Ectodermal cell (in vitro differentiated cells): ENCODE measurements at regions not wholly inside any gene's neighbourhood (a gene's known extent, or its start where the extent isn't known, plus 50 kb on each side); places are given as distances from the start of the nearest gene placed in this dataset.

Experiments
- H3K27ac ChIP-seq: 2 replicates; pipeline ENCODE4 v1.7.0; 2013; ENCODE audit warnings: mild to moderate bottlenecking, low read depth, low read length; ENCODE audit not compliant: insufficient read depth, poor library complexity, severe bottlenecking
- H3K27me3 ChIP-seq: 2 replicates; pipeline ENCODE4 v1.7.0; 2013; ENCODE audit warnings: mild to moderate bottlenecking, low read length; ENCODE audit not compliant: insufficient read depth, control insufficient read depth, poor library complexity, severe bottlenecking
- H3K36me3 ChIP-seq: one replicate; pipeline ENCODE4 v1.7.0; 2013; ENCODE audit warnings: low read length; ENCODE audit not compliant: control insufficient read depth, insufficient read depth
- H3K4me1 ChIP-seq: one replicate; pipeline ENCODE4 v1.7.0; 2013; ENCODE audit warnings: low read length; ENCODE audit not compliant: control insufficient read depth, insufficient read depth
- H3K4me3 ChIP-seq: 2 replicates; pipeline ENCODE4 v1.7.0; 2013; ENCODE audit warnings: low read depth, low read length, control low read depth; ENCODE audit not compliant: insufficient read depth
- H3K9me3 ChIP-seq: 2 replicates; pipeline ENCODE4 v1.7.0; 2013; ENCODE audit warnings: mild to moderate bottlenecking, low read length, moderate library complexity; ENCODE audit not compliant: control insufficient read depth
- WGBS, 2 experiments: methylation state at CpG; one replicate each; pipeline ENCODE4 v1.1.7; 2013; ENCODE audit warnings: missing lambda C conversion rate in 2 of 2; 5-methylcytosine and 5-hydroxymethylcytosine counted together

DNA sequence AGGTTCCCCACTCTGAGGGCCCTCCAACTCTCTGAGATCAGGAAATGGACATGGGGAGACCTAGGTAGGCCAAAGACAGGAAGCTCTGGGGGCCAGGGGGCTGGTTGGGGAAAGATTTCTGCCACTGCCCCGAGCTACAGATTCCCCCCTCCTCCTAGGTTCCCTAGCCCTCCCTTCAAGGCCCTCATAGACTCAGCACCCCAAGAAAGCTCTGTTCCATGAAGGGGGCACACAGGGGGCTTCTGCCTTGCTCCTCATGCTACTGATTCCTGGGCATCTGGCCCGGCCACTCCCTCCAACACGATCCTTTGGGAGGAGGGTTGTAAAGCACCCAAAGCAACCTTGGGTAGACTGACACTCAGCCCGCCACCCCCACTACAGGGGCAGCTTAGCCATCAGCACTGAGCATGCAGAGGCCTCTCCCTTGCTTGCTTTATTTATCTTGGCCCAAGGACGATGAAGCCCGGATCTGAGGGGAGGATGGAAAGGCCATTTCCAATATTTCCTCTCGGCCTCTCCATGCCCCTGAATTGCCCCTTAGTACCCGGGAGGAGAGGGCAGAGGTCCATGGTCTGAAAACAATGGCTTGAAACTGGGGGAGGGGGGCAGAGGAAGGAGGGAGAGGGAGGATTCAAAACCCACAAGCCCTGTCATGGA is 146.7 kb downstream of the PJA1 start:
- H3K4me3 ChIP-seq = no peak overlapping the region
- H3K27me3 ChIP-seq = no peaks in the 10 kb centered on the region
- H3K27ac ChIP-seq = no peak overlapping the region
- no peaks in the 10 kb centered on the region for H3K9me3 ChIP-seq
- WGBS, 2 experiments = 93 to 95% methylated on average over 8 of the region's 8 CpGs
- no peaks in the 10 kb centered on the region for H3K4me1 ChIP-seq
- no peaks in the 10 kb centered on the region for H3K36me3 ChIP-seq

DNA sequence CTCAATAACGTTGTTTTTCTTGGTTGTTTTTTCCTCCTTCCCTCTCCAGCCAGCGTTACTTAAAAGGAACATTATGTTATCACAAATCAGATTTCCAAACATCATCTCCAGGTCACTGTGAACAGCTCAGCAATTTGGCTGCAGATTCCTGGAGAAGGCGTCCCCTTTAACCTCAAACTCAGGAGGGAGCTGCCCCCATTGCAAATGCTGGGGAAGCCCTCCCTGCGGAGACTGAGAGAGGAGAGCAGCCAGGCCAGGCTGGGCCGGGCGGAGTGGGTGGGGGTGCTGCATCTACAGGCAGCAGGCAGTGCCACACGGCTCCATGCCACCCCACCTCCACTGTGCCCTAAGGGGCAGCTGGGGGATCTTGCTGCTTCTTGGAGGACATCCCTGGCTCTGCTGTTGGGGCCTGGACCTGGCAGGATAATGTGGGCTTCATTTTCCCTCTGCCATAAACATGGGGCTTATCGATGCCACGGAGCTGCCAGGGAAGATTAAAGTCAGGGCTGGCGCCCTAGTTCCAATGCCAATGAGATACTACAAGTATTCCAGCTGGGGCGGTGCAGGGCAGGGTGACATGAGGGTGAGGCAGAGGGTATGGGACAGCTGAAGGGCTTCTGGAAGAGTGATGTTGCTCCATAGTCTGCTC is 148.8 kb downstream of the PJA1 start:
- no peaks in the 10 kb centered on the region for H3K9me3 ChIP-seq
- no peak overlapping the region for H3K27ac ChIP-seq
- no peaks in the 10 kb centered on the region for H3K36me3 ChIP-seq
- no peak overlapping the region for H3K4me3 ChIP-seq
- H3K27me3 ChIP-seq = no peaks in the 10 kb centered on the region
- no peaks in the 10 kb centered on the region for H3K4me1 ChIP-seq
- 68 to 77% methylated on average over 11 of the region's 11 CpGs for WGBS, 2 experiments

DNA sequence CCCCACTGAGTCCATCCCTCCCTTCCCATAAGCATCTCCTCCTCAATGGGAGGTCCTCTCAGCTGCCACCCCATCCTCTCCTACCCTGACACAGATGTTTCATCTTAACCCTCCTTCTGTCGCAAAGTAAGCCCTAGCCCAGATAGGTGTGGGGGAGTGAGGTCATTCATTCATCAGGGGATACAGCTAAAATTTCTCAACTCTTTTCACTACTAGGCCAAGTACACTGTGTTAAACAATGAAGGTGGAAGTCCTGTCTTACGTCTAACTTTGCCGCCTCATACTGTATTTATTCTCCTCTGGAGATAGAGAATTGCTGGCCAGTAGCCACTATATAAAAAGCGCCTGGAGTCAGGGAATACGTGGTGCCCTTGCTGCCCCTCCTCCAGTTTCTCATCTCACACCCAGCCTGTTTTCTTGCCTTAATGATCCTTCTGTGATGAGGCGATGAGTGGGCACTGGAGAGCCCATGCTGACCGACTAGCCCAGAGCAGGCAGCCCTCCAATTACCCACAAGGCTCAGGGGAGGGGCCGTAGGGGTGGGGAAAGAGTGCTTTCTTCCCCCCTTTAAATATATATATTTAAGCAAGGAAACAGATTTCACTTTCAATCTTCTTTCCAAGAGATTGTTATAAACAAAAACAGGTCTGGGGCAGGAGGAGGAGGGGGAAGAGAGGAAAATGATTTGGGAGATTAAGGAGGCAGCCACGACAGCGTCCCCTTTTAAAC is 149.5 kb downstream of the PJA1 start:
- WGBS, 2 experiments = 76 to 88% methylated on average over 6 to 7 of the region's 10 CpGs
- no peaks in the 10 kb centered on the region for H3K4me1 ChIP-seq
- no peaks in the 10 kb centered on the region for H3K27me3 ChIP-seq
- no peaks in the 10 kb centered on the region for H3K9me3 ChIP-seq
- H3K36me3 ChIP-seq = no peaks in the 10 kb centered on the region
- H3K4me3 ChIP-seq = no peak overlapping the region
- H3K27ac ChIP-seq = no peak overlapping the region

DNA sequence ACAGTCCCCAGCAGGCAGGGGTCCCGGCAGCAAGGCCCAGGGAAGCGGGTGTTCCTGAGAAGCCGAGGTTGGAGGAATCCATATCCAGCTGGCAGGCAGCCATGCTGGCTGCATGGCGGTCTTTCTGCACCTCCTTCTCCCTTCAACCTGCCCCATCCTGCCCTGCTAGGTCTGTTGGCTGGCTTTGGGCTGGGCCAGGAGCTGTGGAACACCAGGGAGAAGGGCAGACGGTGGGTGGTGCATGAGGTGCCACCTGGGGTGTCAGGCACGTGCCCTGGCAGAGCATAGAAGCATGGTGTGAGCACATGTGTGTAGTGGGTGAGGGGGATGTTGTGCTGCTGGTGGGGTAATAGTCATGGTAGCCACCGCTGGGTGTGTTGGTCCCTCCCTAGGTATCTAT is 150.1 kb downstream of the PJA1 start:
- no peaks in the 10 kb centered on the region for H3K27me3 ChIP-seq
- no peaks in the 10 kb centered on the region for H3K36me3 ChIP-seq
- no peak overlapping the region for H3K4me3 ChIP-seq
- no peaks in the 10 kb centered on the region for H3K9me3 ChIP-seq
- H3K27ac ChIP-seq = no peak overlapping the region
- WGBS, 2 experiments = 89 to 94% methylated on average over 6 to 7 of the region's 7 CpGs
- no peaks in the 10 kb centered on the region for H3K4me1 ChIP-seq

DNA sequence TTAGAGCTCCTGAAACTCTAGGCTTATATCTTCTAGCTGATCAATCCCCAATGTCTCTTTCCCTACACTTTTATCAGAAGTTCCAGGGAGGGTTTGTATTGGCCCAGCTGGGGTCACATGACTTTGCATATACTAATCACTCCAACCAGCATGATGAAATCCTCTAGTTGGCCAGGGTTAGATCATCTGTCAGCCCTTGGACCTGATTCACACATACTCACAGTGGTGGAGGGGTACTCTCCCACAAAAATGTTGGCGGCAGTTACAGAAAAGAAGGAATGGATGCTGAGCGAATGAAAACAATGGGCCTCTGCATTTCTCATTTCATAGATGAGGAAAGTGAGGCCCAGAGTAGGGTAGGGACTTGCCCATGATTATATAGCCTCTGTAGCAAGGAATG is 151.1 kb downstream of the PJA1 start:
- 94% methylated on average over 2 of the region's 2 CpGs for WGBS, 2 experiments
- no peak overlapping the region for H3K4me3 ChIP-seq

DNA sequence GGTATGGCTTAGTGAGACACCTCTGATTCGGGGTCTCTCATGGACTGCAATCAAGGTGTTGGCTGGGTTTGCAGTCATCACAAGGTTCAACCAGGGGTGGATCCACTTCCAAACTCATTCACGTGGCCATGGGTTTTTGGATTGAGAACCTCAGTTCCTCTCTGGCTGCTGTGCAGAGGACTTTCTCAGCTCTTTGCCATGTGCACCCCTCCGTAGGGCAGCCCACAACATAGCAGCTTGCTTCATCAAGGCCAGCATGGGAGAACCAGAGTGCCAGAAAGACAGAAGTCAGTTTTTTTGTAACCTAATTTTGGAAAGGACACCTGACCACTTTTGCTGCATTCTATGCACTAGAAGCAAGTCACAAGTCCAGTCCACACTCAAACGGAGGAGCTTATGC is 154.9 kb downstream of the PJA1 start:
- H3K4me1 ChIP-seq = no peaks in the 10 kb centered on the region
- no peaks in the 10 kb centered on the region for H3K9me3 ChIP-seq
- no peaks in the 10 kb centered on the region for H3K27me3 ChIP-seq
- 91 to 94% methylated on average over 4 of the region's 4 CpGs for WGBS, 2 experiments
- H3K4me3 ChIP-seq = no peak overlapping the region
- no peak overlapping the region for H3K27ac ChIP-seq
- no peaks in the 10 kb centered on the region for H3K36me3 ChIP-seq

More for the DNA sequence above, 151.1 kb downstream of the PJA1 start:
- Histone ChIP-seq H3K4me1 (no peaks in the 10 kb centered on the region), H3K27me3 (no peaks in the 10 kb centered on the region), H3K36me3 (no peaks in the 10 kb centered on the region), H3K9me3 (no peaks in the 10 kb centered on the region), H3K27ac (no peak overlapping the region)

DNA sequence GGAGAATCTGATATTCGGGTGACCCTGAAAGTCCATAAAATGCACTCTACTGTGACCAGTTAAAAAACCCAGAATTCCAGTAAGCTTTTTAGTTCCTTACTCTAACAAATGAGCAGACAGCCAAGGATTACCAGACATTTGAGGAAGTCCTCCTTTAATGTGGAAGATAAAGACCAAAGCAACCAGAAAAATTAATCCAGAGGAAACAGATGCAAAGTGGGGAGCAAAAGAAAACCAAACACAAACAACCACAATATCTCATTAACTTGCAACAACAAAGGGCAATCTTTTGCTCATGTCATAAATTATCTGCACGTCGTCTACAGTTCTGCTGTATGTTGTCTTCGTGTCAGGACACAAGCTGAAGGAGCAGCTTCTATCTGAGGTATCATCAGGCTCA is 164.4 kb downstream of the PJA1 start:
- Histone ChIP-seq H3K27ac (no peak overlapping the region), H3K9me3 (no peaks in the 10 kb centered on the region), H3K27me3 (no peaks in the 10 kb centered on the region), H3K36me3 (no peaks in the 10 kb centered on the region), H3K4me1 (no peaks in the 10 kb centered on the region), H3K4me3 (no peak overlapping the region)
- 98 to 100% methylated on average over 4 of the region's 4 CpGs for WGBS, 2 experiments

DNA sequence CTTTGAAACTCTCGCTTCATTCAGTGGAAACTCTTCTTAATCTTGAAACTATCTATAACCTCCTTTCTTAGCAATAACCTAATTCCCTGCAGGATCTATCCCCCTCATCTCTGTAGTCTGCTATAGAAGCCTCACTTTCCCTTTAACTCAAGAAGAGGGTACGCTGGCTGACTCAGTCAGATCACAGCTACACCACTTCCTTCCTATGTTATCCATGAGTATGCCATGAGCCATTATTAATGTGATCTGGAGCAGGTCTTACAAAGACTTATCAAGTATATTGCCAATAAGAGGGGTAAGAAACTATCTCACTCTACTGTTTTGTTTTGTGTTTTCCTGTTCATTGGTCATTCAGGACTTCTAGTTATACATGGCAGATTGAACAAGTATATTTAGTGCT is 165.3 kb downstream of the PJA1 start:
- H3K36me3 ChIP-seq = no peaks in the 10 kb centered on the region
- WGBS, 2 experiments = 70 to 72% methylated on average over 2 of the region's 2 CpGs

DNA sequence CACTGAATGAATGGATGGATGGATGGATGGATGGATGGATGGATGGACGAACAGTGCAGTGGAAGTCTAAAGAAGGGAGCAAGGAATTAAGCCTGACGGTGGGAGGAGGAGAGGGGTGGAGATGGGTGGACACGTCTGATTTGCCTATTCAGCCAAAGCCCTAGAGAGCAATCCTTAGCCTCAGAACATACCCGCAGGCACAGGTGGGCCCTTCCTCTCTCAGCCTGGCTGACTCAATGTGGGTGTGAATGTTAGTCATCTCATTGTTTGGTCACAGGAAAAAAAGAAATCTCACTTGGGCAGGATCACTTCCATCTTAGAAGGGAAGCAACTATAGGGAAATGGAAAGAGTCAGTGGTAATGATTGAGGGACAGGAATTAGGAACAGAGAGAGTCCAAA is 165.9 kb downstream of the PJA1 start:
- Histone ChIP-seq H3K27me3 (no peaks in the 10 kb centered on the region), H3K4me3 (no peak overlapping the region), H3K9me3 (no peaks in the 10 kb centered on the region), H3K36me3 (no peaks in the 10 kb centered on the region), H3K4me1 (no peaks in the 10 kb centered on the region), H3K27ac (no peak overlapping the region)
- 68 to 69% methylated on average over 4 of the region's 4 CpGs for WGBS, 2 experiments

More for the DNA sequence above, 165.3 kb downstream of the PJA1 start:
- H3K4me1 ChIP-seq = no peaks in the 10 kb centered on the region
- no peaks in the 10 kb centered on the region for H3K9me3 ChIP-seq
- no peaks in the 10 kb centered on the region for H3K27me3 ChIP-seq
- no peak overlapping the region for H3K27ac ChIP-seq
- no peak overlapping the region for H3K4me3 ChIP-seq

DNA sequence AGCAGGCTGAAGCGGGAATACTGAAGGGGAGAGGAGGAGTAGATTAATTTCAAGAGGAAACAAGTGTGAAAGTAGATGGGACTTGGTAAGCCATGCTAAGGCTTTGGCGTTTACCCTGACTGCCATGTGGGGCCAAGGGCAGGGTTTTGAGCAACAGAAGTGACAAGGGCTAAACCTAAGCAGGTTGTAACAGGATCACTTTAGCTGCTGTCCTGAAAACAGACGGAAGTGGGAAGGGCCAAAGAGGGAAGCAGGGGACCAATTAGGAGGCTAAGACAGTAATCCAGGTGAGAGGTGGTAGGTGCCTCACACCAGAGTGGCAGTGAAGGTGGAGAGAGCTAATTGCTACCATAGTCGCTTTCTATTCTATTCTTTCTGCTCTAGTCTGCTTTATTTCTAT is 166.5 kb downstream of the PJA1 start:
- no peak overlapping the region for H3K4me3 ChIP-seq
- no peaks in the 10 kb centered on the region for H3K27me3 ChIP-seq
- no peaks in the 10 kb centered on the region for H3K9me3 ChIP-seq
- no peaks in the 10 kb centered on the region for H3K36me3 ChIP-seq
- WGBS, 2 experiments = 84 to 87% methylated on average over 4 of the region's 4 CpGs
- H3K4me1 ChIP-seq = no peaks in the 10 kb centered on the region
- H3K27ac ChIP-seq = no peak overlapping the region
